ENCODE measurements at regions not wholly inside any gene's neighbourhood (a gene's known extent, or its start where the extent isn't known, plus 50 kb on each side); places are given as distances from the start of the nearest gene placed in this dataset.

- no peak for TF ChIP-seq CTCF (IDR thresholded peaks at IDR 0.05; ENCODE audit: insufficient read depth, low read length, severe bottlenecking)
- Histone ChIP-seq H3K27me3 (ENCODE audit: control insufficient read depth, insufficient read depth, low read length) (no peaks in the 10 kb centered on the region), H3K36me3 (ENCODE audit: control insufficient read depth, insufficient read depth, low read length) (no peaks in the 10 kb centered on the region), H3K4me3 (ENCODE audit: low read depth, low read length) (no peak overlapping the region)
- FAIRE-seq (no peak), DNase-seq (ENCODE audit: low read depth) (no peak)
Measured at GRCh38 chr4:131381055-131381454, 1768.0 kb upstream of the PCDH10 start.

- no peak overlapping the region for H3K4me3 ChIP-seq (ENCODE audit: low read depth, low read length)
- no peak for TF ChIP-seq CTCF (IDR thresholded peaks at IDR 0.05; ENCODE audit: insufficient read depth, low read length, severe bottlenecking)
- no peaks in the 10 kb centered on the region for H3K36me3 ChIP-seq (ENCODE audit: control insufficient read depth, insufficient read depth, low read length)
- FAIRE-seq (no peak), DNase-seq (ENCODE audit: low read depth) (no peak)
- no peaks in the 10 kb centered on the region for H3K27me3 ChIP-seq (ENCODE audit: control insufficient read depth, insufficient read depth, low read length)
Measured at GRCh38 chr4:131382839-131383238, 1766.3 kb upstream of the PCDH10 start.

- no peak for DNase-seq (ENCODE audit: low read depth)
- no peak for FAIRE-seq
Measured at GRCh38 chr4:131388277-131388676, 1760.8 kb upstream of the PCDH10 start.

GRCh38 chr4:131408102-131408501, 1741.0 kb upstream of the PCDH10 start:
- DNase-seq (ENCODE audit: low read depth): no peak
- no peaks in the 10 kb centered on the region for H3K36me3 ChIP-seq (ENCODE audit: control insufficient read depth, insufficient read depth, low read length)
- H3K4me3 ChIP-seq (ENCODE audit: low read depth, low read length): no peak overlapping the region
- H3K27me3 ChIP-seq (ENCODE audit: control insufficient read depth, insufficient read depth, low read length): no peaks in the 10 kb centered on the region
- FAIRE-seq: no peak
- no peak for TF ChIP-seq CTCF (IDR thresholded peaks at IDR 0.05; ENCODE audit: insufficient read depth, low read length, severe bottlenecking)

More at GRCh38 chr4:131388277-131388676, 1760.8 kb upstream of the PCDH10 start:
- no peak for TF ChIP-seq CTCF (IDR thresholded peaks at IDR 0.05; ENCODE audit: insufficient read depth, low read length, severe bottlenecking)
- Histone ChIP-seq H3K4me3 (ENCODE audit: low read depth, low read length) (no peak overlapping the region), H3K27me3 (ENCODE audit: control insufficient read depth, insufficient read depth, low read length) (no peaks in the 10 kb centered on the region), H3K36me3 (ENCODE audit: control insufficient read depth, insufficient read depth, low read length) (no peaks in the 10 kb centered on the region)

GRCh38 chr4:131411393-131411792, 1737.7 kb upstream of the PCDH10 start:
- Histone ChIP-seq H3K27me3 (ENCODE audit: control insufficient read depth, insufficient read depth, low read length) (no peaks in the 10 kb centered on the region), H3K36me3 (ENCODE audit: control insufficient read depth, insufficient read depth, low read length) (no peaks in the 10 kb centered on the region), H3K4me3 (ENCODE audit: low read depth, low read length) (no peak overlapping the region)
- FAIRE-seq: no peak
- no peak for TF ChIP-seq CTCF (IDR thresholded peaks at IDR 0.05; ENCODE audit: insufficient read depth, low read length, severe bottlenecking)
- no peak for DNase-seq (ENCODE audit: low read depth)

GRCh38 chr4:131419147-131419546, 1729.9 kb upstream of the PCDH10 start:
- no peaks in the 10 kb centered on the region for H3K36me3 ChIP-seq (ENCODE audit: control insufficient read depth, insufficient read depth, low read length)
- H3K27me3 ChIP-seq (ENCODE audit: control insufficient read depth, insufficient read depth, low read length): no peaks in the 10 kb centered on the region
- no peak for TF ChIP-seq CTCF (IDR thresholded peaks at IDR 0.05; ENCODE audit: insufficient read depth, low read length, severe bottlenecking)
- H3K4me3 ChIP-seq (ENCODE audit: low read depth, low read length): no peak overlapping the region
- FAIRE-seq (no peak), DNase-seq (ENCODE audit: low read depth) (no peak)
